H9 (cell line): ENCODE measurements at regions not wholly inside any gene's neighbourhood (a gene's known extent, or its start where the extent isn't known, plus 50 kb on each side); places are given as distances from the start of the nearest gene placed in this dataset.

ENCODE experiments used
- DNase-seq: peaks from one replicate; pipeline ENCODE4 v3.0.0-alpha.2; 2017
- H2AFZ ChIP-seq: one replicate; pipeline ENCODE4 v1.6.1; 2013; ENCODE audit warnings: mild to moderate bottlenecking, low read length, control low read depth, moderate library complexity
- H2AK5ac ChIP-seq: 2 replicates; pipeline ENCODE4 v1.6.1; 2013; ENCODE audit warnings: low read length, control low read depth, mixed read lengths; ENCODE audit not compliant: insufficient read length
- H2BK120ac ChIP-seq: one replicate; pipeline ENCODE4 v1.6.1; 2013; ENCODE audit warnings: low read depth, mild to moderate bottlenecking, low read length, control low read depth, inconsistent platforms; ENCODE audit not compliant: poor library complexity, severe bottlenecking
- H2BK12ac ChIP-seq: 2 replicates; pipeline ENCODE4 v1.6.1; 2013; ENCODE audit warnings: low read length, control low read depth, mixed read lengths, low read depth; ENCODE audit not compliant: insufficient read length
- H2BK15ac ChIP-seq: 2 replicates; pipeline ENCODE4 v1.6.1; 2013; ENCODE audit warnings: low read depth, low read length, control low read depth
- H2BK20ac ChIP-seq: one replicate; pipeline ENCODE4 v1.6.1; 2013; ENCODE audit warnings: low read depth, mild to moderate bottlenecking, low read length, control low read depth, inconsistent platforms; ENCODE audit not compliant: poor library complexity, severe bottlenecking
- H2BK5ac ChIP-seq: 2 replicates; pipeline ENCODE4 v1.6.1; 2013; ENCODE audit warnings: low read length, control low read depth, mixed read lengths; ENCODE audit not compliant: insufficient read length
- H3K14ac ChIP-seq: 2 replicates; pipeline ENCODE4 v1.6.1; 2013; ENCODE audit warnings: low read length, control low read depth; ENCODE audit not compliant: insufficient read depth
- H3K18ac ChIP-seq: 2 replicates; pipeline ENCODE4 v1.6.1; 2013; ENCODE audit warnings: low read depth, mild to moderate bottlenecking, mixed read lengths, low read length, control low read depth; ENCODE audit not compliant: insufficient read length
- H3K23ac ChIP-seq: 2 replicates; pipeline ENCODE4 v1.6.1; 2013; ENCODE audit warnings: low read length, control low read depth, mixed read lengths, low read depth; ENCODE audit not compliant: insufficient read length
- H3K23me2 ChIP-seq: 2 replicates; pipeline ENCODE4 v1.6.1; 2013; ENCODE audit warnings: low read depth, mild to moderate bottlenecking, mixed read lengths, low read length, control low read depth; ENCODE audit not compliant: insufficient read length, poor library complexity, severe bottlenecking
- H3K27ac ChIP-seq: 2 replicates; pipeline ENCODE4 v1.5.1; 2013; ENCODE audit warnings: low read length, control low read depth, mixed read lengths, low read depth; ENCODE audit not compliant: insufficient read length
- H3K27me3 ChIP-seq: 2 replicates; pipeline ENCODE4 v1.6.1; 2013; ENCODE audit warnings: low read length, control low read depth, inconsistent platforms; ENCODE audit not compliant: insufficient read depth
- H3K4ac ChIP-seq: 2 replicates; pipeline ENCODE4 v1.6.1; 2013; ENCODE audit warnings: low read depth, mild to moderate bottlenecking, control low read depth, inconsistent platforms, low read length, moderate library complexity
- H3K4me1 ChIP-seq: 2 replicates; pipeline ENCODE4 v1.6.1; 2013; ENCODE audit warnings: low read length, control low read depth, inconsistent platforms; ENCODE audit not compliant: insufficient read depth
- H3K4me2 ChIP-seq: 2 replicates; pipeline ENCODE4 v1.6.1; 2013; ENCODE audit warnings: low read length, control low read depth, mixed read lengths; ENCODE audit not compliant: insufficient read length, insufficient read depth
- H3K56ac ChIP-seq: 2 replicates; pipeline ENCODE4 v1.6.1; 2013; ENCODE audit warnings: low read depth, mild to moderate bottlenecking, mixed read lengths, low read length, control low read depth; ENCODE audit not compliant: insufficient read length
- H3K79me1 ChIP-seq: 2 replicates; pipeline ENCODE4 v1.6.1; 2013; ENCODE audit warnings: low read depth, mild to moderate bottlenecking, moderate library complexity, low read length, control low read depth, inconsistent platforms; ENCODE audit not compliant: insufficient read depth, poor library complexity, severe bottlenecking
- H3K79me2 ChIP-seq: 2 replicates; pipeline ENCODE4 v1.6.1; 2013; ENCODE audit warnings: low read length, control low read depth, inconsistent platforms; ENCODE audit not compliant: insufficient read depth
- H3K9ac ChIP-seq: 2 replicates; pipeline ENCODE4 v1.6.1; 2013; ENCODE audit warnings: low read length, control low read depth, mixed read lengths; ENCODE audit not compliant: insufficient read length; ENCODE audit errors: extremely low read depth
- H3K9me3 ChIP-seq: one replicate; pipeline ENCODE4 v1.6.1; 2013; ENCODE audit warnings: low read depth, low read length, inconsistent platforms; ENCODE audit not compliant: control insufficient read depth
- H3T11ph ChIP-seq: one replicate; pipeline ENCODE4 v1.6.1; 2013; ENCODE audit warnings: mild to moderate bottlenecking, low read length, control low read depth, inconsistent platforms
- H4K20me1 ChIP-seq: one replicate; pipeline ENCODE4 v1.6.1; 2013; ENCODE audit not compliant: control insufficient read depth, insufficient read length, insufficient read depth
- H4K5ac ChIP-seq: 2 replicates; pipeline ENCODE4 v1.6.1; 2013; ENCODE audit warnings: low read depth, mild to moderate bottlenecking, mixed read lengths, low read length, control low read depth; ENCODE audit not compliant: insufficient read length
- H4K8ac ChIP-seq: replicated peaks from 2 replicates; pipeline ENCODE4 v1.6.1; 2013; ENCODE audit warnings: low read length, control low read depth, mixed read lengths, low read depth; ENCODE audit not compliant: insufficient read length
- H4K91ac ChIP-seq: 2 replicates; pipeline ENCODE4 v1.6.1; 2013; ENCODE audit warnings: low read depth, mild to moderate bottlenecking, moderate library complexity, mixed read lengths, low read length, control low read depth; ENCODE audit not compliant: insufficient read length
- H3K27ac Mint-ChIP-seq, 3 experiments: 2 replicates in 2 of 3; 3 replicates in 1 of 3; pipeline ENCODE4 v1.8.0; 2020 to 2021; ENCODE audit warnings: mixed read lengths in 3 of 3, mild to moderate bottlenecking in 1 of 3, moderate library complexity in 1 of 3
- H3K27me3 Mint-ChIP-seq: 2 replicates; pipeline ENCODE4 v1.8.0; 2021; ENCODE audit warnings: low read depth, mild to moderate bottlenecking, moderate library complexity, mixed read lengths
- H3K36me3 Mint-ChIP-seq, 3 experiments: 2 replicates in 2 of 3; 3 replicates in 1 of 3; pipeline ENCODE4 v1.8.0; 2020 to 2021; ENCODE audit warnings: low read depth in 3 of 3, mixed read lengths in 3 of 3; ENCODE audit not compliant: insufficient read depth in 1 of 3
- H3K4me1 Mint-ChIP-seq, 2 experiments: 2 replicates each; pipeline ENCODE4 v1.8.0; 2020; ENCODE audit warnings: mixed read lengths in 2 of 2
- H3K4me3 Mint-ChIP-seq, 2 experiments: 2 replicates in 1 of 2; 3 replicates in 1 of 2; pipeline ENCODE4 v1.8.0; 2020 to 2021; ENCODE audit warnings: mild to moderate bottlenecking in 2 of 2, mixed read lengths in 2 of 2, moderate library complexity in 1 of 2
- H3K9me3 Mint-ChIP-seq, 2 experiments: 2 replicates in 1 of 2; 3 replicates in 1 of 2; pipeline ENCODE4 v1.8.0; 2020; ENCODE audit warnings: mild to moderate bottlenecking in 2 of 2, mixed read lengths in 2 of 2, moderate library complexity in 1 of 2
- CTCF ChIP-seq: fragments of 200-600 bp; sonication (generic); conservative IDR thresholded peaks from 3 replicates; pipeline ENCODE4 v1.8.0; 2021; ENCODE audit warnings: antibody characterized with exemption, mild to moderate bottlenecking
- WGBS: extraction: QIAGEN DNeasy Blood & Tissue Kit; methylation state at CpG from one replicate; pipeline ENCODE4 v1.1.7; 2013; ENCODE audit warnings: missing lambda C conversion rate, low lambda C conversion rate, mixed read lengths; ENCODE audit not compliant: insufficient read length; ENCODE audit errors: extremely low coverage; 5-methylcytosine and 5-hydroxymethylcytosine counted together

- Histone ChIP-seq H3K4ac (no peak overlapping the region), H3K79me2 (no peaks in the 10 kb centered on the region), H3K14ac (no peak overlapping the region), H3K23me2 (no peaks in the 10 kb centered on the region), H3K9ac (no peak overlapping the region), H2BK12ac (no peak overlapping the region), H3K4me1 (no peaks in the 10 kb centered on the region), H3K9me3 (peaks cover 39% of the 10 kb centered on the region), H3K4me2 (no peak overlapping the region), H2BK20ac (no peak overlapping the region), H3K56ac (no peak overlapping the region), H3K27ac (no peak overlapping the region), H3T11ph (no peak overlapping the region), H2BK5ac (no peak overlapping the region), H4K5ac (no peak overlapping the region), H3K18ac (no peak overlapping the region), H2BK15ac (no peak overlapping the region), H4K20me1 (no peaks in the 10 kb centered on the region), H3K79me1 (no peaks in the 10 kb centered on the region), H4K91ac (no peak overlapping the region), H2BK120ac (no peak overlapping the region), H3K23ac (no peak overlapping the region), H2AFZ (no peak overlapping the region), H2AK5ac (no peak overlapping the region), H4K8ac (no peak overlapping the region), H3K27me3 (no peaks in the 10 kb centered on the region)
- H3K4me3 Mint-ChIP-seq, result no peak overlapping the region
- no peaks in the 10 kb centered on the region; the same call in 1 of the 2 replicates for H3K27me3 Mint-ChIP-seq
- WGBS, result no CpG with 5 or more reads among the region's 20 CpGs
- peaks cover 40 to 44% of the 10 kb centered on the region in 2 experiments for H3K9me3 Mint-ChIP-seq
- H3K4me1 Mint-ChIP-seq, result no peaks in the 10 kb centered on the region
- no peak for TF ChIP-seq CTCF
- no peak for DNase-seq
- H3K36me3 Mint-ChIP-seq, result peaks cover 5 to 12% (median 6%) of the 10 kb centered on the region in 3 experiments; a peak in 5 of 7 replicates
- H3K27ac Mint-ChIP-seq, result no peak overlapping the region
These were observed 825.4 kb downstream of the KCNJ18 start for GRCh38 chr17:22517716-22518115.
